Sciatic nerve (tissue), 2 donors: ENCODE measurements at regions not wholly inside any gene's neighbourhood (a gene's known extent, or its start where the extent isn't known, plus 50 kb on each side); places are given as distances from the start of the nearest gene placed in this dataset.
A peak's percentile ranks its signal among the peaks of the same experiment; 100 is the strongest.

Experiments used
- ATAC-seq: fragments of 200-7000 bp; cut with Tn5 transposase; one replicate; pipeline ENCODE4 v1.9.1; 2020; ENCODE audit warnings: mild to moderate bottlenecking, moderate library complexity
- DNase-seq: peaks from one replicate; pipeline ENCODE4 v3.0.0-alpha.2; 2020; ENCODE audit warnings: low spot score
- intact Hi-C: fragments of 100-400 bp; cut with DNase I; formaldehyde crosslinking; loops from one replicate; pipeline ENCODE4 v1.14.2; 2022
- donor health status: DM: no; HTN: no; CAD: no.
- donor health status: DM: no; HTN: no; CAD: no.

DNA sequence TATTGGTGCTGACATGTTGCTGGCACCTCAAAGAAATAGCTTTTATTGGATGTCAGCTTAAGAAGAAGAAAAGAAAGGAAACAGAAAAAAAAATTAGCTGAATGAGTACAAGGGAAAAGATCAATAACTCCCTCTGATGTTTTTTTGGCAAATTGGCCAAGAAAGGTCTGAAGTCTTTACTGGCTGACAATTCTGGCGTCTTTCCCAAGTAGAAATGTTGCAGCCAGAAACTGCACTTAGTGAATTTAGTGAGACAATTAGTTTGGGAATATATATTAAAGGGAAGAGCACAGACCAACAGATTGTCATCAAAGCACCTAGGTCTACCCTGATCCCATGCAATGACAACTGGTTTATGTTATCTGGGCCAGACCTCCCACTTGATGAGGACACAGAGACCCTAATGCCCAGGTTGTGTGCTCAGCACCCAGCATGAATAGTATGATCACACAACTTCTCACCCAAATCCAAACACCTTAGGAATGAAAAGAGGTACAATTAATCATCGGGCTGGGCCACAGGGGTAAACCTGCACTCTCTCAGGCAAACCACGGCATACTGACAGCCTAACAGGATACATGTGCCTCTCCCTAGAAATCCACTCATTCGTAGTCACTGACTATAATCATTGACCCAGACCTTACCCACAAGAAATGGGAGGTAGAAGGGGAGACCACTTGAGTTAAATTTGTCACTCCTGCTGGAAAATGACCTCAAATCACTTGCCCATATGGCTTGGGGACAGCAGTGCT lies 612.3 kb upstream of the ARID1B start:
- no peak for DNase-seq
- intact Hi-C loops = no loop called here
- ATAC-seq = no peak

DNA sequence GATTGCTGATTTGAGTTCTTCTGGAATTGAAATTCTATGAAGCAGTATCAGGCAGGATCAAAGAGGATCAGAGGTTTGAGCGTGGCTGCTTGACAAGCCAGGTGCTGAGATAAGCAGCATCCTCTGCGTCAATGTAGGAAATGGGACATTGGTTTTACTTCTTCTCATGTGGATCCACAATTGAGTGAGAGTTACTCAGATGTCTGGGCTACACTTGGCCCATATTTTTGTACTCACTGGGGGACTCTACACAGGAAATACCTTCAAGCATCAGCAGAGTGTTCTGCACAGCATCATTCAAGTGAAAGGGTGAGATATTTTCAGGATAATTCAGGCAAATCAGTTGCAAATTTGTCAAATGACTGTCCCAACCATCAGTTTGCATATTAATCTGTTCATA lies 613.9 kb upstream of the ARID1B start:
- ATAC-seq = no peak

DNA sequence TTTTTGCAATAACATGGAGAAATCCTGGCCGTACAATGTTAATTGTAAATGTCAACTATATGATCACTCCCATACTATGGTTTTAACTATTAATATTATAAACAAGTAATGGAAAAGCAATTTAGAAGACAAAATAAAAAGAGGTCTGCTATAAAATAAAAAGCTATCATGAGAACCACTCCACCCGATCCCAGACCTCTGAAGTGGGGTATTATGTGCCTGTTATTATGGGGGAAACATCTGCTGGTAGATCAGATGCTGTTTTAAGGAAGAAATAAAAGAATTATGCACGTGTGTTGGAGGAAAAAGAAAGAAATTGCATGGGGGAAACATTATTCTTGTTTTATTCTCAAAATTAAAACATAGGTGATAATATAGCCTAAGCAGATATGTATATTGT lies 615.7 kb upstream of the ARID1B start:
- no peak for ATAC-seq
- DNase-seq = no peak
- intact Hi-C loops = no loop called here

More for the DNA sequence above, 613.9 kb upstream of the ARID1B start:
- DNase-seq = no peak
- intact Hi-C loops = no loop called here

DNA sequence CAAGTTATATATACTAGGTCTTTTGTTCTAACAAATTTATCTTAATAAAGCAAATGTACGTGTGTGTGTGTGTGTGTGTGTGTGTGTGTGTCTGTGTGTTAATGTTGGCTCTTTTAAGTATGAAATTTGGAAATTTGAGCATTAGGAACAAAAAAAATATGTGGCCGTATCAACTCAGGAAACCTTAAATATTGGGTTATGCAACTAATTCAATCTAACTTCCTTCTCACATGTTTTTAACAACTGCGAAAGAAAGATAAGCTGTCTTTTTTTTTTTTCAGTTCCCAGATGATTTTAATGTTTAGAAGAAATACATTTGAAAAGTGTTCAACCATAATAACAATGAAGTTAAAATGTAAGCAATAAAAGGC lies 616.4 kb upstream of the ARID1B start:
- intact Hi-C loops = no loop called here

DNA sequence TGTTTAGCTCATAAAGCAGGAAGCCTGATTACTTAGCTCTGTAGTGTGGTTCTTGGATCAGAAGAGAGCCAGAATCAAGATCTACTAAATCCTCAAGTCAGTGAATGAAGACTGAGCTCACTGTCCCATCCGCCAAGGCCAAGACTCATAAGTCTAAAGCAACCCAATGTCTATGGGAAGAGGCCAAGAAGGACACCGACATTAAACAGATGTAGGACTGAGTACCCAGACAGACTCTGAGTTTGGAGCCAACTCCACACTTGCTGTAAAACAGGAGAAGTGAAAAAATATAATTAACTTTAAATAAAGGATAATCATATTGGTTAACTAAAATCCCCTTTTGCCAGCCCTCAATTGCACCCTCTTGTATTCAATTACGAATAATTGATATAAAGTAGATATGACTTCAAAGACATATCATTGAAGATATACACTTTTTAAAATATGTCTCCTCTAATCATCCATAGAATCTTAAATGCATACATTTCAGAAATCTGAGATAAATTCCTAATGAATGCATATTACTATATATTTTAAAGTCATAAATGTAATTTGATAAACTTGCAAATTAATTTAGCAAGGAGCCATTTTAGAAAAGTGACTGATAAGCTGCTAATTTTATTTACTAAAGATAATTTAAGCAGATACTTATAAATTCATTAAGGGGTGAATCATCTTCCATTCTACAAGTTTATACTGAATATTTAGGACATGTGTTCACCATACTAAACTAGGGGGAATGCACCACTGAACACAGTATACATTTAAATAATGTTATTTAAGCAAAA lies 617.0 kb upstream of the ARID1B start:
- intact Hi-C loops = no loop called here
- ATAC-seq (no peak), DNase-seq (no peak)

More for the DNA sequence above, 616.4 kb upstream of the ARID1B start:
- ATAC-seq (no peak), DNase-seq (no peak)

DNA sequence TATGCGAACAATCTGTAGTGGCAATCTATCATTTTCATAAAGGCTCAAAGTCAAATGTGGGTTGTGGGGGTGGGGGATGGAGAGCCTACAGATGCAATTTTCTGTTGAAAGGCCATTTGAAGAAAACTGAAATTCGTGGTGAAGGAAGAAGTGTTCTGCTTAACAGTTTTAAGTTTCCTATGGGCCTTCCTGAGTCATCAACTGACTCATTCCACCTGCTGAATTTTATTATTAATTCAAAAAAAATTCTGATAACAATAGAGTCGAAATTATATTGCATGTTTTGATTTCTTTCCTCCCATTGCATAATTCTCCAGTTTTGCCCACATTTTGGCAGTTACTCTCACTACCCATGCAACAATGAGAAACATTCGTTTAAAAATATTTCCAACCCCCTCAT lies 622.3 kb upstream of the ARID1B start:
- ATAC-seq = no peak
- intact Hi-C loops = no loop called here

DNA sequence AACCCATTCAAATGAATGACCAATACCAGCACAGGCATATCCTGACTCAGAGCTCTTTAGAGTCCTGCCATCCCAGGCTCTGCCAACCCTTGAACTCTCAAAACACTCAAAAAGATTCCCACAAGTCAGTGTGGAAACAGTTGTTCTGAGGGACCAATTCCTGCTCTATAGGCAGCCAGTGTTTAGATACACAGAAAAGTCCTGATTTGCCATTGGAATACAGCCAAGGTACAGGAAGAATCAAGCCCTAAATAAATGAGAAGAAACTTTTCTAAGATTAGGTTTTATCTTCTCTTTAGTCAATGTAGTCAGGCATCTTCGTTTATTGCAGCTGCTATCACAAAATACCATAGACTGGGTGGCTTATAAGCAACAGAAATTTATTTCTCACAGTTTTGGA lies 626.8 kb upstream of the ARID1B start:
- ATAC-seq = no peak
- intact Hi-C loops = no loop called here

More for the DNA sequence above, 622.3 kb upstream of the ARID1B start:
- DNase-seq = no peak

DNA sequence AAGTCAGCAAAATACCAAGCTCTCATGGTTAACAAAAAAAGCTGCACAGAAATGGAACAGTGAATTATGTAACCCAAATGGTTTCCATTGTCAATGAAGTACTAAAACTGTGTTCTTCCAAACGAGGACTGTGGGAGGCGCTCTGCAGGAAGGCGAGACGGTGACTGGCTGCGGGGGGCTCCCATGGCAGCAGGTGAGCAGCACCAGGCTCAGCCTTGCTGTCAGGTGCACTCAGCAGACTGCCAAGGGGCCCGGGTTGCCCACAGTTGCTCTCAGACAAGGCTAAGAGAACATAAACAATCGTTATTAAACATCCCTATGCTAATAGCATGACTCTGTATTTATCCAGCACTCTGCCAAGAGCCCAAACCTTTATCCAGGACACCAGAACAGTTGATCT lies 630.3 kb upstream of the ARID1B start:
- no peak for DNase-seq
- ATAC-seq = no peak
- intact Hi-C loops = no loop called here

More for the DNA sequence above, 626.8 kb upstream of the ARID1B start:
- DNase-seq = no peak

DNA sequence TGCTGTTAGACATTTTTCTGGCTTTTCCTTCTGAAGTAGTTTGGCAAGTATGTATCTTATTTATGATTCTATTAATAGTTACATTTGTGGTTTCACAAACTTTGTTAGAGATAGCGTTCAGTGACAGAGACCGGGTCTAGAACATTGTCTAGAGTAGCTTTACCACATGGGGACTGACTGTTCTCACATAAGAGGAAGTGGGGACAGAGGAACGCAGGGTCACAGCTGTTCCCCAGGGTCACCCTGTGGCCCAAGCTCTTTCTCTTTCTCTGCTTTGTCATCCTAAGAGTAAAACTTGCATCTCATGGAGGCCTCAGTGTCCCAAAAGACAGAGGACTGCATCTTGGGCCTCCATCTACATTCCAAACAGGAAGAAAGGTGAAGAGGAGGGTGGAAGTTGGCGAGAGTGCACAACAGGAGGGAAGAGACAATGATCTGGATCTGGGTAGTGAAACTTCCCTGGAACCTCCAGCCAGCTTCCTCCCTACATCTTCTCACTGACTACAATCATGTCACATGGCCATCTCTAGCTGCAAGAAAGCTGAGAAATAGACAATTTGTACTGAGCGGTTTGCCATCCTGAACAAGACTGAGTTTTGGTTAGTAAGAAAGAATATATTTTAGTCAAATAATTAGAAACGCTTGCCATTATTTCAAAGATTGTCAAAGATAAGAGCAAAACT lies 645.8 kb upstream of the ARID1B start:
- intact Hi-C loops = no loop called here
- ATAC-seq (peak; percentile 64), DNase-seq (no peak)

DNA sequence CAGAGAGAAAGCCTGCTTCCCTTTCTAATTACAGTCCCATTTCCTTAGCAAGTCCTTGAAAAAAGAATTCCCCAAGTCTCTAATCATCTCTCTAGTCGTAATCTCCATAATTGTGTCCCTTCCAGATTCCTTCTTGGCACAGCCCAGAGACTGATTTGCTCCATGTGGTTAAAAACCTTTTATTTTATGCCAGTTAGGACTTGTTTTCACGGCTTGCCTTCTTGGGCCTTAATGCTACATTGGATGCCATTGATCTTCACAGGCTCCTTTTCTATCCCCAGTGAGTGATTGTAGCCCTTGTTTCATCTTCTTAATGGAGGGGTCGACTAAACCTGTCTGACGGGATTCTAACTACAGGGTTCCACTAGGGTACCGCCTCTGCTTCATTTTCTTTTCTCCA lies 650.6 kb upstream of the ARID1B start:
- no peak for ATAC-seq
- intact Hi-C loops = no loop called here
- no peak for DNase-seq

DNA sequence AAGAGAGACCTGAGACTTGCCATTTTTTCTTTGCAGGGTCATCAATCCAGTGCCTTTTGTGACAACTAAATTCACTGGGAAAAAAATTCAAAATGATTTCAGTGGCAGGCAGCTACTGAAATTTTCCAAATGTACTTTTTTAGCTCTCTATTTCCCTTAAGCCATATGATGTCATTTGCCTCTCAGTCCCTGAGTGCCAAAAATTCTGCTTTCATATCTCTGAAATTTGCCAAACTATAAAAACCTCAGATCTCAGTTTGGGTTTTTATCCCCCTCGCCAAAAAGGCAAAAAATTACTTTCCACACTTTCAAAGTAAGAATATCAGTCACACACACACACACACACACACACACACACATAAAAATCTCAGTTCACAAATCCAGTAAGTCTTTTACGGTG lies 651.3 kb upstream of the ARID1B start:
- intact Hi-C loops = no loop called here
- ATAC-seq = no peak
- no peak for DNase-seq

DNA sequence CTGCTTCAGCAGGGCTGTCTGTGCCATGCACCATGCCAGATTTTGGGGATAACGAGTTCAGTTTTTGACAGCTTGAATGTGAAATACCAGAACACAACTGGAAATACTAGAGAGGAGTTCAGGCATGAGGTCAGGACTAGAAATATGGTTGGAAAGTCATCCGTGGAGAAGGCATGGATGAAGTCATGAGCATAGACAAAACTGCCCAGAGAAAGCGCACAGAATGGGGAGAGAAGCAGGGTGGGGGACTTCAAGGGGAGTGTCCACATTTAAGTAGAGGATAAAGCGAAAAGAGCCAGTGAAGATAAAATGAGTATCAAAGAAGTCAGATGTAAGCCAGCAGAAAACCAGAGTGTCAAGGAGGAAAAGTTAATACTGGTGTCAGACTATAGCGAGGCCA lies 653.4 kb upstream of the ARID1B start:
- no peak for DNase-seq
- intact Hi-C loops = no loop called here
- ATAC-seq = no peak

DNA sequence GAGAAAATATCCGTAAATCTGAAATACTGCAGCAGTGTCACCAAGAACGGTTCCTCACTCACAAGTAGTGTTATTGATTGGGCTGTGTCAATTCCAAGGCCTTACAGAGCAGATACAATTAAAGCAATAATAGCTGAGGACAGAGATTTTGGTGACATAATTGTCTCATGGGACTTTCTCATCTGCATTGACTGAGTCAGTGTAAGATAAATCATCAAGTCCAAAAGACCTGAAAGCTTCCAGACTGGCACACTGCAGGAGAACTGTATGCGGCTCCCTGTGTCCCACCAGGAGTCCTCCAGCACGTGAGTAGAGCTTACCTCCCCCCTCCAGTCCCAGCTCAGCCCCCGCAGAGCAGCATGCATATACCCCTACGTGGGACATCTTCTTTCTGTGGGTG lies 655.2 kb upstream of the ARID1B start:
- ATAC-seq (no peak), DNase-seq (no peak)
- intact Hi-C loops = no loop called here

DNA sequence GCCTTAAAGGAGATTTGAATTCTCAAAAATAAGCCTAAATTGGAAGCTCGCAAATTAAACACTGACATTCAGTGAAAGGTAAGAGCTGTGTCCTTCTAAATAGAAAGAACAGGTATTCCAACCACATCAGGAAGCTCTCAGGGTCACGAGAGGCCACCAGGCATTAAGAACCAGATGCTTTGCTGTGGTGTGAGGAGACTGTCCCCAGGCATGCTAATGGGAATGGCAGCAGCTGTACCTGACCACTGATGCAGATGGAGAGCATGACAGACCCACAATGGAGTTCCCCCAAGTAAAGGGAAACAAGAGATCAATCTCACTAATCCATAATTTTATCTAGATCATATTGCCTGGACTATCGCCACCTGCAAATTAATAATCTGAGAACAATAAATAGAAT lies 658.9 kb upstream of the NOX3 start:
- no peak for DNase-seq
- intact Hi-C loops = no loop called here
- no peak for ATAC-seq

DNA sequence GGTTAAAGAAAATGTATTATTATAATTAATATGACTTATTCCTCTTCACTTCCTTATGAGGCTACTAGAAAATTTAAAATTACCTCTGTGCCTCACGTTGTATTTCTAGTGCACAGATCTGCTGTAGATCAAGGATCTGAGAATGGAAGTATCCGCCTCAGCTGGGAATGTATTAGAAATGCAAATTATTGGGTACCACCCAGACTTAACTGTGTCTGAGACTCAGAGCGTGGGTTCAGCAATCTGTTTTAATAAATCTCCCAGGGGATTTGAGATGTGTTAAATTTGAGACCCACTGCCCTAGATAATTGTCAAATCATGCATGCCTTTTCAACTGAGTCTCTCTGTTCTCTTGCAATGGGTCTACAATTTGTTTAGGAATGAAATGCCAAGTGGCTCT lies 658.0 kb upstream of the NOX3 start:
- ATAC-seq = no peak
- intact Hi-C loops = no loop called here
- DNase-seq = no peak

DNA sequence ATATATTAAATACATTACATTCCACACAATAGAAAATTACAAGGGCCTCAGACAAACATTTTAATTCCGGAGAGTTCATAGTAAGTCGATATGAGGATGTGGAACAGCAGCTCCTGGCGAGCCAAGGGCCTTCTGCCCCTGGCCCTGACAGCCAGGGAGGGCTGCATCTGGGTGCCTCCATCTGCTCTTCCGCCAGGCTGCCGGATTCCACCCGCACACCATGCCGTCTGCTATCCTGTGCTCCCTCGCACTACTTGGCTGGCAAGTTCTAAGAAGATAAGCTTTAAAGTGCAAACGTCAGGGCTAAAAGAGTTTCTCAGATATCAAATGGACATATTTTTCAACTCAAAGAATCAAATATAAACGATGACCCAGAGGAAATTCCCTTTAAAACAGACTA lies 656.3 kb upstream of the NOX3 start:
- no peak for DNase-seq
- ATAC-seq = no peak
- intact Hi-C loops = no loop called here

DNA sequence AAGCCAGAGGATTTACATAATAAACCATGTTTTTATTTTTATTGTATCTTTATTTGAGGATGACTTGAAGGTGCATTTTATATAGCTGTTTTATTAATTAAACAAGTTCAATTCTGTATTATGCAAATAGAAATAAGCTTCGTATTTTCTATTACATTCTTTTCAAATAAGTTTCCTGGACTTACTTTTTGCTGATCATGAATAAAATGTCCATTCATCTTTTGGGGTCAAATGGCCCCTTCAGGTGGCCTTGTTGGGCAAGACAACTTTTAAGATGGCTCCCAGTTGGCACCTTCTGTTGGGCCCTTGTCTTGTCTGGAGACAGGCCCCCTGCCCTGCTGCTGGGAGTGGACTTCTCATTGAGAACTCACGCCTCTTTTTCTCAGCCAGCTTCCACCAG lies 654.6 kb upstream of the NOX3 start:
- ATAC-seq (no peak), DNase-seq (no peak)
- intact Hi-C loops = no loop called here

DNA sequence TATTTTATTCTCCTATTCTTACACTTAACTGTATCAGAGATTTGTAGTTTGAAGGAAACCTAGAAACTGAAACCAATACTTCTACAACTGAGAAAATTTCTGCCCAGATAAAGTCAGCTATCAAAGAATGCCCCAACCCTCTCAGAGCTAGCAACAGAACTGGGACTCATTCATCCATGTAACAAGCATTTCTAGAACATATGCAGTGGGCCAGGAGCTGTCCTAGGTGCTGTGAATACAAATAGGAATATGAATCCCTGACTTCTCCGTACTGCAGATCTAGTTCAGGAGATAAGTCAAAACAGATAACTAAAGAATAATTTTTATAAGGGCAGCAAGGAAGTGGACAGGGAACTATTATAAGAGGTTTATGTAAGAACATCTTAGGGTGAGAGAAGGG lies 654.1 kb upstream of the NOX3 start:
- ATAC-seq (no peak), DNase-seq (no peak)
- intact Hi-C loops = no loop called here

DNA sequence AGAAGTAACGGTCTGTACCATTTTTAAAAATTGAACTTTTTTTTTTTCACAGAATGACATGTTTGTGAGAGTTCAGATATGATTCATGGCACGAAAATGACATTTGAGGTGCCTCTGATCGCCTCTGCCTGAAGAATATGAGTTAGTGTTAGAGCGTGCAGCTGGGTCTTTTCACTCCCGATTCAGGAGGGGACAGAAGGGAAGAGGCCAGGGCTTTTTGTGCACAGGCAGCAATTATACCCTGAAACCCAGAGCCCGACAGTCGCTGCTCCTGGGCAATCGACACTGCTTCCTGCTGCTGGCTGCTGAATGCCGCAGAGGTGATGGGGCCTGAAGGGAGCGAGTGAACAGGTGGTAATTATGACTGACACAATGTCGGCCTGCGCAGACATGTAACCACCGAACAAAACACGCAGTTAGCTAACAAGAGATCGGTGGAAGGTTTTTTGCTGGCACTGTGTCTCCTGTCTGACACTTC lies 652.0 kb upstream of the NOX3 start:
- ATAC-seq (no peak), DNase-seq (no peak)
- intact Hi-C loops = no loop called here

DNA sequence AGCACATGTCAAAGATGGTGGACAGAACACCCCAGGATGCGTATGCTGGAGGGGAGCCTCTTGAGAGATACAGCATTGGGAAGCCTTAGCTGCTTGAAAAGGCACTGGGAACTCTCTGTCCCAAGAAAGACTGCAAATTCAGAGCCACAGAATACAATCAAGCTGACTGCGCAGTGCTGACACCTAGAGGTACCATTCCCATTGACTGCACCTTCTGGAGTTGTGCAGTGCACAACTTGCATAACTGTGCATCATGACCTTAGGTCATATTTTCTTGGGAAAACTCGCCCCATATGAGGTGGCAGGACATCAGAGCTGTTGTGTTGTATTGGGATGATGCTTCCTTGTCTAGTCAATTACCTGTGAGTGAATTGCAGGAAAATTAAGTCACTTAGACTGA lies 646.5 kb upstream of the NOX3 start:
- intact Hi-C loops = no loop called here
- ATAC-seq (no peak), DNase-seq (no peak)
